ENCODE measurements at regions not wholly inside any gene's neighbourhood (a gene's known extent, or its start where the extent isn't known, plus 50 kb on each side); places are given as distances from the start of the nearest gene placed in this dataset.

DNA sequence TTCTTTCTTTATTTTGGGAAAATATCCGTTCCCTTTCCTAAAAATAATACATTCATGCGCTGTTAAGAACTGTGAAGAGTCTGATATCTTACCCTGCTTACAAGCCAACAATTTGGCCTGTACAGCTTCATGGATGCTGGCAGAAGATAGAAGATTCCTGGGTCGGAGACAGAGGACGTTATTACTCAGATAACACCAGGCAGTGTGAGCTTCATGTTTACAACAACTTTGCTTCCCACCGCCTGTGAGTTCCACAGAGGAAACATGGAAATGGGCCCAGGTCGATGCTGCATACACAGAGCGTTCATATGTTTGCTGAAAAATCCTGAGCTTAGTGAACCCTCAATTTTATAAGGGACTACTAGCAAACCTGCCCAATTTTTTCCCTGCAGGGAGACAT, 705.6 kb upstream of the SEL1L start:
- H3K9me3 Mint-ChIP-seq (ENCODE audit: unreplicated experiment) = peaks cover 12% of the 10 kb centered on the region
- DNase-seq (ENCODE audit: unreplicated experiment) = no peak
- no peaks in the 10 kb centered on the region for H3K4me1 Mint-ChIP-seq (ENCODE audit: insufficient read depth, unreplicated experiment)
- intact Hi-C loops (cut with micrococcal nuclease) = no loop called here
- H3K27ac Mint-ChIP-seq (ENCODE audit: low read depth, unreplicated experiment) = no peak overlapping the region
- BruUV-seq (replicated peaks) = no TSS peak
- H3K4me3 Mint-ChIP-seq (ENCODE audit: unreplicated experiment) = no peak overlapping the region
- ChIA-PET CTCF (interaction anchor here (1.4 kb wide), 1 partner anchor 122 kb away, joined by 3 read pairs; no protein-coding TSS in a partner anchor), POLR2A (no interaction called here)
- no peaks in the 10 kb centered on the region for H3K36me3 Mint-ChIP-seq (ENCODE audit: insufficient read depth, unreplicated experiment)
- H3K27me3 Mint-ChIP-seq (ENCODE audit: insufficient read depth, unreplicated experiment) = no peaks in the 10 kb centered on the region
- TF ChIP-seq, protein P1, sequence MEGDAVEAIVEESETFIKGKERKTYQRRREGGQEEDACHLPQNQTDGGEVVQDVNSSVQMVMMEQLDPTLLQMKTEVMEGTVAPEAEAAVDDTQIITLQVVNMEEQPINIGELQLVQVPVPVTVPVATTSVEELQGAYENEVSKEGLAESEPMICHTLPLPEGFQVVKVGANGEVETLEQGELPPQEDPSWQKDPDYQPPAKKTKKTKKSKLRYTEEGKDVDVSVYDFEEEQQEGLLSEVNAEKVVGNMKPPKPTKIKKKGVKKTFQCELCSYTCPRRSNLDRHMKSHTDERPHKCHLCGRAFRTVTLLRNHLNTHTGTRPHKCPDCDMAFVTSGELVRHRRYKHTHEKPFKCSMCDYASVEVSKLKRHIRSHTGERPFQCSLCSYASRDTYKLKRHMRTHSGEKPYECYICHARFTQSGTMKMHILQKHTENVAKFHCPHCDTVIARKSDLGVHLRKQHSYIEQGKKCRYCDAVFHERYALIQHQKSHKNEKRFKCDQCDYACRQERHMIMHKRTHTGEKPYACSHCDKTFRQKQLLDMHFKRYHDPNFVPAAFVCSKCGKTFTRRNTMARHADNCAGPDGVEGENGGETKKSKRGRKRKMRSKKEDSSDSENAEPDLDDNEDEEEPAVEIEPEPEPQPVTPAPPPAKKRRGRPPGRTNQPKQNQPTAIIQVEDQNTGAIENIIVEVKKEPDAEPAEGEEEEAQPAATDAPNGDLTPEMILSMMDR (IDR thresholded peaks at IDR 0.05; ENCODE audit: unreplicated experiment) = no peak

DNA sequence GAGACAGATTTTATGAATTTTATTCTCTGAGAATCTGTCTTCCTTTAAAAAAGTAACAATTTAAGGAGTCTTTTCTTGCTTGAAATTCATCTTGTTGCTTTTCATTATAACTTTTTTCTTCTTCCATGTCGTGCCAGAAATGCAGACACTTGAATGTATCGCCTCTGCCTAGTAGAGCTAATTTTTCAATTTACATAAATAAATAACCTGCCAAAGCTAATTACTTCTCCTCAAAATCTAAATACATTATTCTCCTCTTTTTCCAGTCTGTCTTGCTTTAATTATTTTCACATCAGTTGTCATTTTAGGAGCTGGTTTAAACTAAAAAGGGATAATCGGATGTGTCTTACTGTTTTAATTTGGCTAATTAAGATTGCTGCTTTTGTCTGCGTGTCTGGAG, 711.1 kb upstream of the SEL1L start:
- BruUV-seq (replicated peaks) = no TSS peak
- TF ChIP-seq, protein P1 (IDR thresholded peaks at IDR 0.05; ENCODE audit: unreplicated experiment) = no peak
- H3K36me3 Mint-ChIP-seq (ENCODE audit: insufficient read depth, unreplicated experiment) = no peaks in the 10 kb centered on the region
- no peak overlapping the region for H3K27ac Mint-ChIP-seq (ENCODE audit: low read depth, unreplicated experiment)
- POLR2A ChIA-PET = no interaction called here
- H3K9me3 Mint-ChIP-seq (ENCODE audit: unreplicated experiment) = no peaks in the 10 kb centered on the region
- H3K4me1 Mint-ChIP-seq (ENCODE audit: insufficient read depth, unreplicated experiment) = no peaks in the 10 kb centered on the region
- no peak for DNase-seq (ENCODE audit: unreplicated experiment)
- no peak overlapping the region for H3K4me3 Mint-ChIP-seq (ENCODE audit: unreplicated experiment)
- intact Hi-C loops (cut with micrococcal nuclease) = no loop called here
- CTCF ChIA-PET = interaction anchor here (0.6 to 1.6 kb wide), 2 partner anchors 10 to 680 kb away, joined by 4 to 6 read pairs; no protein-coding TSS in a partner anchor
- no peaks in the 10 kb centered on the region for H3K27me3 Mint-ChIP-seq (ENCODE audit: insufficient read depth, unreplicated experiment)

GRCh38 chr14:82251494-82251893, 717.8 kb upstream of the SEL1L start:
- POLR2A ChIA-PET = no interaction called here

GRCh38 chr14:82270286-82270685, 736.6 kb upstream of the SEL1L start:
- ChIA-PET CTCF (interaction anchor here (0.7 kb wide), 2 partner anchors 59 to 853 kb away, joined by 3 read pairs; no protein-coding TSS in a partner anchor), POLR2A (no interaction called here)
- intact Hi-C loops (cut with micrococcal nuclease) = no loop called here
- Mint-ChIP-seq H3K27me3 (ENCODE audit: insufficient read depth, unreplicated experiment) (no peaks in the 10 kb centered on the region), H3K36me3 (ENCODE audit: insufficient read depth, unreplicated experiment) (no peaks in the 10 kb centered on the region), H3K27ac (ENCODE audit: low read depth, unreplicated experiment) (no peak overlapping the region), H3K4me1 (ENCODE audit: insufficient read depth, unreplicated experiment) (no peaks in the 10 kb centered on the region), H3K9me3 (ENCODE audit: unreplicated experiment) (no peaks in the 10 kb centered on the region), H3K4me3 (ENCODE audit: unreplicated experiment) (no peak overlapping the region)
- BruUV-seq (replicated peaks) = no TSS peak
- no peak for DNase-seq (ENCODE audit: unreplicated experiment)
- TF ChIP-seq, protein P1 (IDR thresholded peaks at IDR 0.05; ENCODE audit: unreplicated experiment) = no peak

More at GRCh38 chr14:82251494-82251893, 717.8 kb upstream of the SEL1L start:
- Mint-ChIP-seq H3K27ac (ENCODE audit: low read depth, unreplicated experiment) (no peak overlapping the region), H3K27me3 (ENCODE audit: insufficient read depth, unreplicated experiment) (no peaks in the 10 kb centered on the region), H3K4me1 (ENCODE audit: insufficient read depth, unreplicated experiment) (no peaks in the 10 kb centered on the region), H3K9me3 (ENCODE audit: unreplicated experiment) (peaks cover 2% of the 10 kb centered on the region), H3K4me3 (ENCODE audit: unreplicated experiment) (no peak overlapping the region), H3K36me3 (ENCODE audit: insufficient read depth, unreplicated experiment) (no peaks in the 10 kb centered on the region)
- intact Hi-C loops (cut with micrococcal nuclease) = no loop called here
- TF ChIP-seq, protein P1 (IDR thresholded peaks at IDR 0.05; ENCODE audit: unreplicated experiment) = no peak
- CTCF ChIA-PET = interaction anchor here (0.6 kb wide), 1 partner anchor 21 kb away, joined by 3 read pairs; no protein-coding TSS in a partner anchor
- BruUV-seq (replicated peaks) = no TSS peak
- no peak for DNase-seq (ENCODE audit: unreplicated experiment)
